ENCODE measurements at regions not wholly inside any gene's neighbourhood (a gene's known extent, or its start where the extent isn't known, plus 50 kb on each side); places are given as distances from the start of the nearest gene placed in this dataset.
A peak's percentile ranks its signal among the peaks of the same experiment; 100 is the strongest.

DNA sequence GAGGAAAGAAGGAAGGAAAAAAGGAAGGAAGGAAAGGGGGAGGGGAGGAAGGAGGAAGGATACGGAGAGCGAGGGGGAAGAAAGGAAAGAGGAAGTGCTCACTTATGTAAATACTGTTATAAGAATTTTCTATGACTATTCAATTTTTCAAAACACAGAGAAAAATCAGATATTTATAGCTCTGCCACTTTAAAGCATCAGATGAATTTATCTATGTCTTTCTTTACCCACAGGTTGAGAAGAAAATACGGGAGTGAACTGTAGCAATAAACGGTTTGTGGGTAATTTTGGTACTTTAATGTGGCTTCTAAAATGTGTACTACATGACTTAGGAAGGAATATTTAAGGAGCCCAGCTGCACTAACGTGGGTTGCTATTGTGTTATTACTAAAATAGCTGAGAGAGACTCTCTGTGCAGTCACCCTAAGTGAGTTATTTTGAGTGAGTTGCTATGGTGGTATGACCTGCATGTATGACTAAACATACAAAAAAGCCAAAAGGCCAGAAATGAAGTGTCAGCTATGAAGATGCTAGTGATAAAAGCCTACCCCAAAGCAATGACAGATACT is 225.5 kb downstream of the SOD2 start:
- peak; percentile 54 for DNase-seq (ENCODE audit: low spot score)
- TF ChIP-seq, protein P1, sequence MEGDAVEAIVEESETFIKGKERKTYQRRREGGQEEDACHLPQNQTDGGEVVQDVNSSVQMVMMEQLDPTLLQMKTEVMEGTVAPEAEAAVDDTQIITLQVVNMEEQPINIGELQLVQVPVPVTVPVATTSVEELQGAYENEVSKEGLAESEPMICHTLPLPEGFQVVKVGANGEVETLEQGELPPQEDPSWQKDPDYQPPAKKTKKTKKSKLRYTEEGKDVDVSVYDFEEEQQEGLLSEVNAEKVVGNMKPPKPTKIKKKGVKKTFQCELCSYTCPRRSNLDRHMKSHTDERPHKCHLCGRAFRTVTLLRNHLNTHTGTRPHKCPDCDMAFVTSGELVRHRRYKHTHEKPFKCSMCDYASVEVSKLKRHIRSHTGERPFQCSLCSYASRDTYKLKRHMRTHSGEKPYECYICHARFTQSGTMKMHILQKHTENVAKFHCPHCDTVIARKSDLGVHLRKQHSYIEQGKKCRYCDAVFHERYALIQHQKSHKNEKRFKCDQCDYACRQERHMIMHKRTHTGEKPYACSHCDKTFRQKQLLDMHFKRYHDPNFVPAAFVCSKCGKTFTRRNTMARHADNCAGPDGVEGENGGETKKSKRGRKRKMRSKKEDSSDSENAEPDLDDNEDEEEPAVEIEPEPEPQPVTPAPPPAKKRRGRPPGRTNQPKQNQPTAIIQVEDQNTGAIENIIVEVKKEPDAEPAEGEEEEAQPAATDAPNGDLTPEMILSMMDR (IDR thresholded peaks at IDR 0.05; ENCODE audit: extremely low read depth, missing control alignments) = no peak

DNA sequence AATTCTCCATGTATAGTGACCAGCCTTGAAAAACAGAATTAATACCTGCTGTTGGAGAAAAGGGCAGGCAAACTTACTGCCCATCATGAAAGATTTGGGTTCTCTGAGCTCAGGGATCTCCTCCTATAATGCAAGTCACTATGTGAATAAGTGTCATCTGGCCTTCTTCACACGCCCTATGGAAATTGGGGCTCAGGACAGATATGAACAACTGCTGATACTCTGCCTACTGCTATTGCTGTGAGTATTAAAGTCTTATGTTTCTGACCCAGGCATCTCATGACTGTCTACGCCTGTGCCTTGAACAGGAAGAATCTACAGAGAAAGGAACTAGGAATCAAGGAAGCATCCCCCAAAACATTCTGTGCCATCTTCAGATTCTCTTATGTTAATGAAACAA is 226.1 kb downstream of the SOD2 start:
- TF ChIP-seq, protein P1 (IDR thresholded peaks at IDR 0.05; ENCODE audit: extremely low read depth, missing control alignments) = no peak
- no peak for DNase-seq (ENCODE audit: low spot score)

DNA sequence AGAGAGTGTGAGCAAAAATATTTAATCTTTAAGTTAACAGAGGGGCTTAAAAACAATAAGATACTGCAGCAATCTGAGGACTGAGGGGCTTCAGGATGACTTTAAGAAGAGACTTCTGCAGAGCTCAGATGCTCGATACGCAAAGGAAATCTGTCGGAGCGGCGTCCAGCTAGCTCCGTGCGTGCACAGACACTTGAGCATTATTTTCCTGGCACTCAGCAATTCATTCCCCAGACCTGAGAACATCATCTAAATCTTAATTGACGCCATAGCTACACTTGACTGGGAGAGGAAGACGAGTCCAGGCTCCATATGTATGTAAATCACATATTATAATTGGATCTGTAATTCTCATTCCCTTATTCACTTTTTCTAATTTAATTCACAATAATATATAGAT is 228.2 kb downstream of the SOD2 start:
- TF ChIP-seq, protein P1 (IDR thresholded peaks at IDR 0.05; ENCODE audit: extremely low read depth, missing control alignments) = no peak
- DNase-seq (ENCODE audit: low spot score) = no peak

DNA sequence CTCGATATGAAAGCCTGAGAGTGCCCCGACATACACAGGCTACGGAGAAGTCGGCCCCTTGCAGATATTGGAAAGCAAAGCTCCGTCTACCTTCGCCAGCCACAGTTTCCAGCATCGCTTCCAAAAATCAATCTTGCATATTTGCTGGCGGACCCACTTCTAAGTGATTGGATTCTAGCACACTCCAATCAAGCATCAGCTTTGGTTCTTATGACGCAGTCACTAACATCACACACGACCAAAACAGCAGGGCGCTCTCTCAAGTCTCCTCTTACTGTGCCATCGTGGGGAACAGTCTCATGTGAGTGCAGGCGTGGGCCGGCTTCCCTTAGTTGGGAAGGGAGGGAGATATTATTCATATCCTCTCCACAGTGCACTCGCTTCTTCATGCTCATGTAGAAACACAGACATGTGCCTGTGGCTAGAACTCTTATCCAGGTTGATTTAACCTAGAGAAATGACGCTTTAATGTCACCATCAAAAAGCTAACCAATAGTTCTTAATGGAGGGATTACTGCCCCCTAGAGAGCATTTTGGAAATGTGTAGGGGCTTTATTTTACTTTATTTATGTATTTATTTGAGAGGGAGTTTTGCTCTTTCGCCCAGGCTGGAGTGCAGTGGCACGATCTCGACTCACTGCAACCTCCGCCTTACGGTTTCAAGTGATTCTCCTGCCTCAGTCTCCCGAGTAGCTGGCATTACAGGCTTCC is 229.8 kb downstream of the SOD2 start:
- TF ChIP-seq, protein P1 (IDR thresholded peaks at IDR 0.05; ENCODE audit: extremely low read depth, missing control alignments) = no peak
- DNase-seq (ENCODE audit: low spot score) = no peak

DNA sequence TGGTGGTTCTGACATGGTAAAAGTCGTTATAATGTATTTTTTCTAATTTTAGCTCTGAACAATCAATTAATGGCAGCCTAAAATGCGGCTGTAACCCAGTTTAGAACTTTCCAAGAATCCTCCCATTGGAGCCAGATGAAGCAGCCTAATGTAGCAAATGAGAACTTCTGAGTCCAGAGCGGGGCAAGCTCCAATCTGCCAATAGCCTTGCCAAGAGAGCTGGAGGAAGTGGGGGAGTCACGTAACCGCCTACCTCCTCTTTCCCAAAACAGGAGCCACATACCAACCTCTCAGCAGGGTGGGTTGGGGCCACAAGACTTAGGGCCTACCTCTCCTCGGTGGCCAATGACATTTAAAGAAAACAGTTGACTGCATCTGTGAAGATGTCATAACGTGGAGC is 230.6 kb downstream of the SOD2 start:
- no peak for DNase-seq (ENCODE audit: low spot score)
- TF ChIP-seq, protein P1 (IDR thresholded peaks at IDR 0.05; ENCODE audit: extremely low read depth, missing control alignments) = no peak

DNA sequence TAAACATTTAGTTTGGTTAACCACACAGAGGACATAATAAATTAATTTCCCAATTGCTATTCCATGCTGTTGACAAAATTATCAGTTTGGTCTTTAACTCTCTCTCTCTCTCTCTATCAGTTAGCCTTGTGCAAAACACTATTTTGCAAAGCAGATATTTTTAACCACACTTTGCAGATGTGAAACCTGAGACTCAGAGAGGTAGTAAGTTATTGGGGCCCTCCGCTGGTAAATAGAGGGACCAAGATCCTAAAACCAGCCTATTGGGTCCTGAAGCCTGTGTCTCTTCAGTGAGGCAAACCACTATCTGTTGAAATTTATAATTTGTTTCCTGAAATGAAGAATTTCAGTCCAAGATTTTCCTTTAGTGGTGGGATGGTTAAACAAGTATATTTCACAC is 231.0 kb downstream of the SOD2 start:
- peak; percentile 50 for DNase-seq (ENCODE audit: low spot score)
- TF ChIP-seq, protein P1 (IDR thresholded peaks at IDR 0.05; ENCODE audit: extremely low read depth, missing control alignments) = no peak

DNA sequence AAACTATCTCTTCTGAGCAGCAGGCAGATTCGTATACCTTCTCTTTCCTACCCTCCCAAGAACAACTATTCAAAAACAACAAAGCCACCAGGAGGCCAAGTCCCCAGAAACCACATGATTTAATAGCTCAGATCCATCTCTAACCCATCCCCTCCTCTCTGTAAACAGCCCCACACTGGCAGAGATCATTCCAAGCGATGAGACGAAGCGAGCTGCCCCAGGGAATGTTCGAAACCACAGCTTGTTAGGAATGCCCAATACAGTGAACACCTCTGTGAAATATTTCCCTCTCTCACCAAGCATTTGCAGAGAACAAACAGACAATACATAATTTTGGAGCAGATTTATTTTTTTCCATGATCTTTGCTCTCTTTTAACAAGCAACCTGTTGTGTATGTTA is 231.8 kb downstream of the SOD2 start:
- TF ChIP-seq, protein P1 (IDR thresholded peaks at IDR 0.05; ENCODE audit: extremely low read depth, missing control alignments) = no peak
- DNase-seq (ENCODE audit: low spot score) = no peak
